ENCODE measurements at regions not wholly inside any gene's neighbourhood (a gene's known extent, or its start where the extent isn't known, plus 50 kb on each side); places are given as distances from the start of the nearest gene placed in this dataset.

GRCh38 chr11:45597097-45597496, 68.3 kb downstream of the CHST1 start:
- no peaks in the 10 kb centered on the region for H3K79me2 ChIP-seq (ENCODE audit: low read depth)
- DNase-seq (ENCODE audit: low spot score): no peak
- H3K4me2 ChIP-seq: no peak overlapping the region
- TF ChIP-seq EZH2 (IDR thresholded peaks at IDR 0.05) (no peak), EZH2phosphoT487 (IDR thresholded peaks at IDR 0.05) (no peak)
- no peak overlapping the region for H3K27ac ChIP-seq
- no peaks in the 10 kb centered on the region for H3K4me1 ChIP-seq
- no peak overlapping the region for H3K9ac ChIP-seq
- Mint-ChIP-seq H3K4me3 (no peak overlapping the region), H3K36me3 (no peaks in the 10 kb centered on the region), H3K4me1 (peaks cover 11% of the 10 kb centered on the region), H3K27me3 (ENCODE audit: insufficient read depth, low read depth) (peaks cover 8% of the 10 kb centered on the region), H3K9me3 (peaks cover 5% of the 10 kb centered on the region), H3K27ac (no peak overlapping the region)
- no peaks in the 10 kb centered on the region for H4K20me1 ChIP-seq (ENCODE audit: low read depth)
- H3K36me3 ChIP-seq: no peaks in the 10 kb centered on the region
- H2AFZ ChIP-seq (replicated peaks): no peak overlapping the region
- H3K9me3 ChIP-seq (ENCODE audit: low read depth): no peaks in the 10 kb centered on the region
- H3F3A ChIP-seq (ENCODE audit: low read depth): no peaks in the 10 kb centered on the region
- no peaks in the 10 kb centered on the region for H3K27me3 ChIP-seq
- no peak overlapping the region for H3K4me3 ChIP-seq

GRCh38 chr11:45596571-45596970, 68.9 kb downstream of the CHST1 start:
- H3F3A ChIP-seq (ENCODE audit: low read depth): no peaks in the 10 kb centered on the region
- Mint-ChIP-seq H3K36me3 (no peaks in the 10 kb centered on the region), H3K9me3 (peaks cover 5% of the 10 kb centered on the region), H3K4me1 (peaks cover 11% of the 10 kb centered on the region), H3K27me3 (ENCODE audit: insufficient read depth, low read depth) (peaks cover 7% of the 10 kb centered on the region), H3K4me3 (peak overlapping the region; percentile 4), H3K27ac (no peak overlapping the region)
- no peaks in the 10 kb centered on the region for H4K20me1 ChIP-seq (ENCODE audit: low read depth)
- H3K27ac ChIP-seq: no peak overlapping the region
- no peak overlapping the region for H3K4me3 ChIP-seq
- DNase-seq (ENCODE audit: low spot score): no peak
- H3K79me2 ChIP-seq (ENCODE audit: low read depth): no peaks in the 10 kb centered on the region
- H2AFZ ChIP-seq (replicated peaks): no peak overlapping the region
- no peak overlapping the region for H3K9ac ChIP-seq
- no peaks in the 10 kb centered on the region for H3K9me3 ChIP-seq (ENCODE audit: low read depth)
- TF ChIP-seq CTCF (IDR thresholded peaks at IDR 0.05) (no peak), EZH2 (IDR thresholded peaks at IDR 0.05) (no peak), EZH2phosphoT487 (IDR thresholded peaks at IDR 0.05) (no peak)
- H3K36me3 ChIP-seq: no peaks in the 10 kb centered on the region
- H3K4me1 ChIP-seq: no peaks in the 10 kb centered on the region
- H3K4me2 ChIP-seq: no peak overlapping the region
- no peaks in the 10 kb centered on the region for H3K27me3 ChIP-seq

GRCh38 chr11:45593992-45594391, 71.4 kb downstream of the CHST1 start:
- no peak overlapping the region for H3K9ac ChIP-seq
- H3K36me3 Mint-ChIP-seq: no peaks in the 10 kb centered on the region
- TF ChIP-seq CTCF (IDR thresholded peaks at IDR 0.05) (no peak), EZH2 (IDR thresholded peaks at IDR 0.05) (no peak), EZH2phosphoT487 (IDR thresholded peaks at IDR 0.05) (no peak)
- H3K27me3 ChIP-seq: peaks cover under 1% of the 10 kb centered on the region
- no peaks in the 10 kb centered on the region for H3K4me1 ChIP-seq
- no peak overlapping the region for H2AFZ ChIP-seq (replicated peaks)
- no peak overlapping the region for H3K4me3 ChIP-seq
- H3K36me3 ChIP-seq: no peaks in the 10 kb centered on the region
- peaks cover 6% of the 10 kb centered on the region for H3K27me3 Mint-ChIP-seq (ENCODE audit: insufficient read depth, low read depth)
- DNase-seq (ENCODE audit: low spot score): no peak
- H3K27ac ChIP-seq: no peak overlapping the region
- H3K79me2 ChIP-seq (ENCODE audit: low read depth): no peaks in the 10 kb centered on the region
- H3K27ac Mint-ChIP-seq: no peak overlapping the region
- H3K4me2 ChIP-seq: no peak overlapping the region
- no peaks in the 10 kb centered on the region for H3F3A ChIP-seq (ENCODE audit: low read depth)
- peaks cover 11% of the 10 kb centered on the region for H3K4me1 Mint-ChIP-seq
- H4K20me1 ChIP-seq (ENCODE audit: low read depth): no peaks in the 10 kb centered on the region
- H3K9me3 ChIP-seq (ENCODE audit: low read depth): no peaks in the 10 kb centered on the region
- H3K4me3 Mint-ChIP-seq: no peak overlapping the region
- no peaks in the 10 kb centered on the region for H3K9me3 Mint-ChIP-seq

GRCh38 chr11:45592636-45593035, 72.8 kb downstream of the CHST1 start:
- no peaks in the 10 kb centered on the region for H3K36me3 ChIP-seq
- no peaks in the 10 kb centered on the region for H3K79me2 ChIP-seq (ENCODE audit: low read depth)
- H3K4me2 ChIP-seq: no peak overlapping the region
- TF ChIP-seq CTCF (IDR thresholded peaks at IDR 0.05) (no peak), EZH2phosphoT487 (IDR thresholded peaks at IDR 0.05) (no peak), EZH2 (IDR thresholded peaks at IDR 0.05) (no peak)
- no peaks in the 10 kb centered on the region for H3K4me1 ChIP-seq
- no peak overlapping the region for H3K27ac ChIP-seq
- Mint-ChIP-seq H3K27me3 (ENCODE audit: insufficient read depth, low read depth) (peaks cover 6% of the 10 kb centered on the region), H3K4me1 (peaks cover 11% of the 10 kb centered on the region), H3K9me3 (no peaks in the 10 kb centered on the region), H3K27ac (peak overlapping the region; percentile 6), H3K36me3 (no peaks in the 10 kb centered on the region), H3K4me3 (no peak overlapping the region)
- no peak for DNase-seq (ENCODE audit: low spot score)
- H3F3A ChIP-seq (ENCODE audit: low read depth): no peaks in the 10 kb centered on the region
- H3K4me3 ChIP-seq: no peak overlapping the region
- no peak overlapping the region for H2AFZ ChIP-seq (replicated peaks)
- no peak overlapping the region for H3K9ac ChIP-seq
- no peaks in the 10 kb centered on the region for H3K9me3 ChIP-seq (ENCODE audit: low read depth)
- peaks cover 11% of the 10 kb centered on the region for H3K27me3 ChIP-seq
- no peaks in the 10 kb centered on the region for H4K20me1 ChIP-seq (ENCODE audit: low read depth)

Measured in neural progenitor cell (in vitro differentiated cells).